ENCODE measurements at regions not wholly inside any gene's neighbourhood (a gene's known extent, or its start where the extent isn't known, plus 50 kb on each side); places are given as distances from the start of the nearest gene placed in this dataset.

- no peaks in the 10 kb centered on the region for H3K4me1 ChIP-seq (ENCODE audit: control insufficient read depth, extremely low read depth, insufficient read depth, low read length)
- dilution Hi-C loops (cut with MboI; ENCODE audit: extremely low pct_ligation_motif_present, low sequenced_read_pairs) (no loop called here), intact Hi-C loops (cut with micrococcal nuclease) (no loop called here)
- POLR2A ChIA-PET: no interaction called here
- no peak for TF ChIP-seq JUN (IDR thresholded peaks at IDR 0.05; ENCODE audit: borderline replicate concordance, insufficient read depth, insufficient read length, low read depth)
- no peak for TF ChIP-seq GATA2 (IDR thresholded peaks at IDR 0.05; ENCODE audit: insufficient read depth, insufficient read length, low read depth, low read length)
- TF ChIP-seq FOS (IDR thresholded peaks at IDR 0.05; ENCODE audit: borderline replicate concordance, insufficient read depth, low read length): no peak
- no peaks in the 10 kb centered on the region for H4K20me1 ChIP-seq (replicated peaks; ENCODE audit: control insufficient read depth, extremely low read depth, insufficient read depth, low read length)
- no peaks in the 10 kb centered on the region for H3K36me3 ChIP-seq (ENCODE audit: control insufficient read depth in 2 of 2, extremely low read depth in 1 of 2, insufficient read depth in 2 of 2, low read length in 2 of 2)
- H3K9me3 ChIP-seq (replicated peaks; ENCODE audit: control insufficient read depth, insufficient read depth, low read length): no peaks in the 10 kb centered on the region
- no peaks in the 10 kb centered on the region for H3K79me2 ChIP-seq (ENCODE audit: control insufficient read depth, insufficient read depth, low read length)
- no peak overlapping the region for H3K9ac ChIP-seq (replicated peaks; ENCODE audit: extremely low read depth, insufficient read depth, low read length)
- H3K27ac ChIP-seq (ENCODE audit: insufficient read depth, low read depth, low read length): no peak overlapping the region
- no TSS peak for BruUV-seq (replicated peaks)
- H3K4me3 ChIP-seq (replicated peaks in 1 of 3; ENCODE audit: insufficient read depth in 1 of 3, low read depth in 1 of 3, low read length in 3 of 3): no peak overlapping the region
- no peak for DNase-seq (ENCODE audit: low read depth, low spot score)
- no peaks in the 10 kb centered on the region for H3K9me1 ChIP-seq (replicated peaks; ENCODE audit: control insufficient read depth, extremely low read depth, insufficient read depth, low read length)
- no peak overlapping the region for H3K4me2 ChIP-seq (ENCODE audit: insufficient read depth, low read length)
- FAIRE-seq: no peak
- H2AFZ ChIP-seq (ENCODE audit: low read depth, low read length): no peak overlapping the region
- CTCF ChIA-PET: no interaction called here
- H3K27me3 ChIP-seq (ENCODE audit: control insufficient read depth in 2 of 2, insufficient read depth in 2 of 2, low read length in 2 of 2): no peaks in the 10 kb centered on the region
These were observed 112.5 kb downstream of the RASGEF1B start for GRCh38 chr4:81359207-81359606.

- dilution Hi-C loops (cut with MboI; ENCODE audit: extremely low pct_ligation_motif_present, low sequenced_read_pairs): no loop called here
- Histone ChIP-seq H3K4me2 (ENCODE audit: insufficient read depth, low read length) (no peak overlapping the region), H3K4me3 (replicated peaks in 1 of 3; ENCODE audit: insufficient read depth in 1 of 3, low read depth in 1 of 3, low read length in 3 of 3) (no peak overlapping the region), H3K9me1 (replicated peaks; ENCODE audit: control insufficient read depth, extremely low read depth, insufficient read depth, low read length) (no peaks in the 10 kb centered on the region), H3K9ac (replicated peaks; ENCODE audit: extremely low read depth, insufficient read depth, low read length) (no peak overlapping the region), H3K27me3 (ENCODE audit: control insufficient read depth in 2 of 2, insufficient read depth in 2 of 2, low read length in 2 of 2) (no peaks in the 10 kb centered on the region), H3K36me3 (ENCODE audit: control insufficient read depth in 2 of 2, extremely low read depth in 1 of 2, insufficient read depth in 2 of 2, low read length in 2 of 2) (no peaks in the 10 kb centered on the region), H2AFZ (ENCODE audit: low read depth, low read length) (no peak overlapping the region), H3K4me1 (ENCODE audit: control insufficient read depth, extremely low read depth, insufficient read depth, low read length) (no peaks in the 10 kb centered on the region), H3K9me3 (replicated peaks; ENCODE audit: control insufficient read depth, insufficient read depth, low read length) (no peaks in the 10 kb centered on the region), H3K27ac (ENCODE audit: insufficient read depth, low read depth, low read length) (no peak overlapping the region), H4K20me1 (replicated peaks; ENCODE audit: control insufficient read depth, extremely low read depth, insufficient read depth, low read length) (no peaks in the 10 kb centered on the region), H3K79me2 (ENCODE audit: control insufficient read depth, insufficient read depth, low read length) (no peaks in the 10 kb centered on the region)
- no TSS peak for BruUV-seq (replicated peaks)
- CTCF ChIA-PET: no interaction called here
- DNase-seq (ENCODE audit: low read depth, low spot score): no peak
- TF ChIP-seq POLR2AphosphoS5 (IDR thresholded peaks at IDR 0.05; ENCODE audit: insufficient read depth, low read depth, low read length) (no peak), CTCF (IDR thresholded peaks at IDR 0.05; ENCODE audit: extremely low read depth in 1 of 2, insufficient read depth in 1 of 2, low read depth in 1 of 2, low read length in 2 of 2) (no peak), MAX (IDR thresholded peaks at IDR 0.05; ENCODE audit: insufficient read depth, insufficient read length) (no peak), GATA2 (IDR thresholded peaks at IDR 0.05; ENCODE audit: insufficient read depth, insufficient read length, low read depth, low read length) (no peak), POLR2A (IDR thresholded peaks at IDR 0.05; ENCODE audit: low read depth, low read length) (no peak), FOS (IDR thresholded peaks at IDR 0.05; ENCODE audit: borderline replicate concordance, insufficient read depth, low read length) (no peak), EZH2 (IDR thresholded peaks at IDR 0.05; ENCODE audit: borderline replicate concordance, low read depth, low read length, severe bottlenecking) (no peak), MYC (IDR thresholded peaks at IDR 0.05; ENCODE audit: low read depth, low read length) (no peak), JUN (IDR thresholded peaks at IDR 0.05; ENCODE audit: borderline replicate concordance, insufficient read depth, insufficient read length, low read depth) (no peak)
- intact Hi-C loops (cut with micrococcal nuclease): no loop called here
- FAIRE-seq: no peak
- POLR2A ChIA-PET: no interaction called here
These were observed 113.6 kb downstream of the RASGEF1B start for GRCh38 chr4:81358154-81358553.
